ENCODE measurements at regions not wholly inside any gene's neighbourhood (a gene's known extent, or its start where the extent isn't known, plus 50 kb on each side); places are given as distances from the start of the nearest gene placed in this dataset.

GRCh38 chr10:117603726-117604125 lies 61.2 kb downstream of the EMX2 start:
- no peaks in the 10 kb centered on the region for H3K4me1 ChIP-seq (ENCODE audit: control insufficient read depth, insufficient read depth, low read length)
- H3K9me3 ChIP-seq (ENCODE audit: control insufficient read depth, insufficient read depth, low read depth, low read length): no peaks in the 10 kb centered on the region
- no peaks in the 10 kb centered on the region for H3K36me3 ChIP-seq (ENCODE audit: control insufficient read depth in 2 of 2, insufficient read depth in 1 of 2, low read length in 2 of 2)
- ChIA-PET POLR2A (no interaction called here), CTCF (no interaction called here)
- TF ChIP-seq ZNF837 (tag by site-specific recombination; IDR thresholded peaks at IDR 0.05) (no peak), ZNF335 (tag by site-specific recombination; conservative IDR thresholded peaks at IDR 0.05) (no peak), ZBTB17 (tag by site-specific recombination; IDR thresholded peaks at IDR 0.05) (no peak), ZNF2 (tag by site-specific recombination; IDR thresholded peaks at IDR 0.05) (no peak), TCF7L2 (IDR thresholded peaks at IDR 0.05; ENCODE audit: borderline replicate concordance, low read depth, low read length) (no peak), ZNF596 (tag by site-specific recombination; IDR thresholded peaks at IDR 0.05) (no peak), ZNF529 (tag by site-specific recombination; IDR thresholded peaks at IDR 0.05; ENCODE audit: insufficient replicate concordance) (no peak), ZNF266 (tag by site-specific recombination; IDR thresholded peaks at IDR 0.05; ENCODE audit: low read depth) (no peak)
- no peak overlapping the region for H3K27ac ChIP-seq (ENCODE audit: extremely low read depth, low read depth, low read length)
- no peak overlapping the region for H3K4me3 ChIP-seq (ENCODE audit: low read depth, low read length)

- ChIA-PET POLR2A (interaction anchor here (0.6 kb wide), 1 partner anchor 57 kb away, joined by 3 read pairs; no protein-coding TSS in a partner anchor), CTCF (no interaction called here)
- TF ChIP-seq PRDM10 (tag by site-specific recombination; IDR thresholded peaks at IDR 0.05) (peak; percentile 68), ZNF76 (tag by site-specific recombination; IDR thresholded peaks at IDR 0.05; ENCODE audit: borderline replicate concordance, low read depth) (no peak)
- H3K4me1 ChIP-seq (ENCODE audit: control insufficient read depth, insufficient read depth, low read length): no peaks in the 10 kb centered on the region
- no peaks in the 10 kb centered on the region for H3K36me3 ChIP-seq (ENCODE audit: control insufficient read depth in 2 of 2, insufficient read depth in 1 of 2, low read length in 2 of 2)
- no peaks in the 10 kb centered on the region for H3K9me3 ChIP-seq (ENCODE audit: control insufficient read depth, insufficient read depth, low read depth, low read length)
- no peak overlapping the region for H3K27ac ChIP-seq (ENCODE audit: extremely low read depth, low read depth, low read length)
- H3K4me3 ChIP-seq (ENCODE audit: low read depth, low read length): no peak overlapping the region
Observed at GRCh38 chr10:117609095-117609795, 66.7 kb downstream of the EMX2 start.

GRCh38 chr10:117609796-117610170 lies 67.2 kb downstream of the EMX2 start:
- no peaks in the 10 kb centered on the region for H3K4me1 ChIP-seq (ENCODE audit: control insufficient read depth, insufficient read depth, low read length)
- no peak for TF ChIP-seq ZNF433 (tag by site-specific recombination; IDR thresholded peaks at IDR 0.05; ENCODE audit: low read depth)
- no peak for TF ChIP-seq RBAK (tag by site-specific recombination; IDR thresholded peaks at IDR 0.05)
- TF ChIP-seq REPIN1 (tag by site-specific recombination; IDR thresholded peaks at IDR 0.05; ENCODE audit: low read depth): no peak
- TF ChIP-seq ZSCAN4 (tag by site-specific recombination; IDR thresholded peaks at IDR 0.05): no peak
- TF ChIP-seq ZNF692 (tag by site-specific recombination; IDR thresholded peaks at IDR 0.05): no peak
- TF ChIP-seq ZNF10 (tag by site-specific recombination; IDR thresholded peaks at IDR 0.05): no peak
- TF ChIP-seq ZNF555 (tag by site-specific recombination; conservative IDR thresholded peaks at IDR 0.05): no peak
- TF ChIP-seq ZBTB8A (tag by site-specific recombination; IDR thresholded peaks at IDR 0.05): no peak
- CTCF ChIA-PET: no interaction called here
- H3K36me3 ChIP-seq (ENCODE audit: control insufficient read depth in 2 of 2, insufficient read depth in 1 of 2, low read length in 2 of 2): no peaks in the 10 kb centered on the region
- H3K27ac ChIP-seq (ENCODE audit: extremely low read depth, low read depth, low read length): no peak overlapping the region
- POLR2A ChIA-PET: interaction anchor here (0.6 kb wide), 1 partner anchor 56 kb away, joined by 3 read pairs; no protein-coding TSS in a partner anchor
- no peak overlapping the region for H3K4me3 ChIP-seq (ENCODE audit: low read depth, low read length)
- H3K9me3 ChIP-seq (ENCODE audit: control insufficient read depth, insufficient read depth, low read depth, low read length): no peaks in the 10 kb centered on the region
